ENCODE measurements at regions not wholly inside any gene's neighbourhood (a gene's known extent, or its start where the extent isn't known, plus 50 kb on each side); places are given as distances from the start of the nearest gene placed in this dataset.

- no peak for TF ChIP-seq POLR2A (IDR thresholded peaks at IDR 0.05)
- peak; percentile 59 to 93 (median 82) for TF ChIP-seq CTCF (IDR thresholded peaks at IDR 0.05)
- WGBS, 2 donors = 19 to 20% methylated on average over 15 to 20 of the region's 25 CpGs
- Histone ChIP-seq H3K4me1 (peaks cover 4 to 9% of the 10 kb centered on the region in 2 donors), H3K4me3 (replicated peaks in 1 of 3) (no peak overlapping the region), H3K9me3 (no peaks in the 10 kb centered on the region), H3K27me3 (no peaks in the 10 kb centered on the region), H3K27ac (no peak overlapping the region), H3K36me3 (no peaks in the 10 kb centered on the region)
- intact Hi-C loops (cut with DNase I) = no loop called here
- peak; percentile 83 to 86 for DNase-seq
Observed at GRCh38 chr11:76721755-76722677, 51.5 kb upstream of the LRRC32 start.

GRCh38 chr11:76723142-76723541 lies 52.6 kb upstream of the LRRC32 start:
- no peak for DNase-seq
- peaks cover 4 to 9% of the 10 kb centered on the region in 2 donors for H3K4me1 ChIP-seq
- no peak overlapping the region for H3K4me3 ChIP-seq (replicated peaks in 1 of 3)
- 71 to 75% methylated on average over 1 to 2 of the region's 2 CpGs for WGBS, 2 donors
- no peaks in the 10 kb centered on the region for H3K36me3 ChIP-seq
- TF ChIP-seq POLR2A (IDR thresholded peaks at IDR 0.05) = no peak
- TF ChIP-seq CTCF (IDR thresholded peaks at IDR 0.05) = no peak
- H3K27me3 ChIP-seq = no peaks in the 10 kb centered on the region
- no peaks in the 10 kb centered on the region for H3K9me3 ChIP-seq
- intact Hi-C loops (cut with DNase I) = no loop called here
- H3K27ac ChIP-seq = no peak overlapping the region

DNA sequence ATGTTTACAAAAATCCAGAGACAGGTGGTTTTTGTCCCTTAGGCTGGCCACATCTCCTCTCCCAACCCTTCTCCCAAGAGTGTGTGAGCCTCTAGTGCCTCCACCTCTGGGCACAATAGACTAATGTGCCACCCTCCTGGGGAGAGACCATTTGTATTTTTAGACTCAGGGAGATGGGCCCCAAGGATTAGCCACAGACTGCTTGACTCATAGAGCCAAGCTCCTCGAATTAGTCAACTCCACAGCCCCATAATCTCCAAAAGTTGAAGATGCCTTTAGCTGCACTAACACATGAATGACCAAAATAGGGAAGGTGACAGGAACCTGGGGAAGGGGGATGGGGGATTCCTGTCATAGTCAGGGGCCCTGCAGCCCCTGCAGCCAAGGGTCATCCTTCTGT lies 53.0 kb upstream of the LRRC32 start:
- Histone ChIP-seq H3K27me3 (no peaks in the 10 kb centered on the region), H3K36me3 (no peaks in the 10 kb centered on the region), H3K4me1 (peaks cover 4 to 9% of the 10 kb centered on the region in 2 donors), H3K4me3 (replicated peaks in 1 of 3) (no peak overlapping the region), H3K9me3 (no peaks in the 10 kb centered on the region), H3K27ac (no peak overlapping the region)
- 14 to 73% methylated on average over 1 of the region's 1 CpG for WGBS, 2 donors
- no peak for DNase-seq
- intact Hi-C loops (cut with DNase I) = no loop called here
- TF ChIP-seq POLR2A (IDR thresholded peaks at IDR 0.05) (no peak), CTCF (IDR thresholded peaks at IDR 0.05) (no peak)

GRCh38 chr11:76724171-76724768 lies 53.7 kb upstream of the LRRC32 start:
- Histone ChIP-seq H3K4me1 (peaks cover 4 to 9% of the 10 kb centered on the region in 2 donors), H3K9me3 (no peaks in the 10 kb centered on the region), H3K4me3 (replicated peaks in 1 of 3) (no peak overlapping the region), H3K36me3 (no peaks in the 10 kb centered on the region), H3K27ac (no peak overlapping the region), H3K27me3 (no peaks in the 10 kb centered on the region)
- DNase-seq = no peak
- intact Hi-C loops (cut with DNase I) = no loop called here
- 41 to 49% methylated on average over 3 of the region's 3 CpGs for WGBS, 2 donors
- TF ChIP-seq CTCF (IDR thresholded peaks at IDR 0.05) = no peak
- TF ChIP-seq POLR2A (IDR thresholded peaks at IDR 0.05) = no peak

- Histone ChIP-seq H3K36me3 (no peaks in the 10 kb centered on the region), H3K9me3 (no peaks in the 10 kb centered on the region), H3K4me1 (no peaks in the 10 kb centered on the region), H3K4me3 (replicated peaks in 1 of 3) (no peak overlapping the region), H3K27ac (no peak overlapping the region), H3K27me3 (no peaks in the 10 kb centered on the region)
- DNase-seq = no peak
- intact Hi-C loops (cut with DNase I) = loop anchor here (5.0 kb wide), 1 partner anchor 194 kb away; no protein-coding TSS in a partner anchor
- whole genome bisulfite sequencing, 2 donors = 83 to 86% methylated on average over 1 of the region's 1 CpG
- TF ChIP-seq CTCF (IDR thresholded peaks at IDR 0.05) (no peak), POLR2A (IDR thresholded peaks at IDR 0.05) (no peak)
Observed at GRCh38 chr11:76728227-76728626, 54.9 kb upstream of the TSKU start.
